HCT116 (cell line): ENCODE measurements at regions not wholly inside any gene's neighbourhood (a gene's known extent, or its start where the extent isn't known, plus 50 kb on each side); places are given as distances from the start of the nearest gene placed in this dataset.

Experiments
- ATF3 ChIP-seq: IDR thresholded peaks from 2 replicates; pipeline ENCODE4 v1.6.1; 2012
- CEBPB ChIP-seq: IDR thresholded peaks from 2 replicates; pipeline ENCODE4 v1.6.1; 2012; ENCODE audit warnings: low read depth
- CTCF ChIP-seq, 3 experiments: fragments of 200-600 bp in 1 of 3; sonication (generic) in 1 of 3; IDR thresholded peaks in 2 of 3; conservative IDR thresholded peaks in 1 of 3; 2 replicates each; pipeline ENCODE4 v1.5.1; 2012 to 2017; ENCODE audit warnings: low read depth in 2 of 3, low read length in 2 of 3, antibody characterized with exemption in 1 of 3, borderline replicate concordance in 1 of 3, control low read depth in 1 of 3, mild to moderate bottlenecking in 1 of 3, mixed read lengths in 1 of 3, mixed run types in 1 of 3, moderate library complexity in 1 of 3; ENCODE audit not compliant: insufficient read depth in 1 of 3
- EZH2 ChIP-seq: fragments of 200-600 bp; sonication (generic); IDR thresholded peaks from 2 replicates; pipeline ENCODE4 v1.6.1; 2017; ENCODE audit warnings: antibody characterized with exemption, mixed run types
- EZH2phosphoT487 ChIP-seq: fragments of 200-600 bp; IDR thresholded peaks from 2 replicates; pipeline ENCODE4 v1.6.1; 2018; ENCODE audit warnings: antibody characterized with exemption, borderline replicate concordance
- MAX ChIP-seq: IDR thresholded peaks from 2 replicates; pipeline ENCODE4 v1.6.1; 2012
- POLR2AphosphoS5 ChIP-seq: IDR thresholded peaks from 2 replicates; pipeline ENCODE4 v1.6.1; 2011; ENCODE audit warnings: mild to moderate bottlenecking, low read depth, low read length, moderate library complexity
- RAD21 ChIP-seq: IDR thresholded peaks from 2 replicates; pipeline ENCODE4 v1.6.1; 2012; ENCODE audit warnings: low read depth, mild to moderate bottlenecking
- SIN3A ChIP-seq: IDR thresholded peaks from 2 replicates; pipeline ENCODE4 v1.6.1; 2012; ENCODE audit warnings: low read depth
- YY1 ChIP-seq: IDR thresholded peaks from 2 replicates; pipeline ENCODE4 v1.6.1; 2011; ENCODE audit warnings: low read length, low read depth, moderate library complexity, mild to moderate bottlenecking; ENCODE audit not compliant: insufficient replicate concordance; ENCODE audit errors: extremely low read depth
- ZNF274 ChIP-seq: fragments of 200-500 bp; sonication (Bioruptor generic); IDR thresholded peaks from 2 replicates; pipeline ENCODE4 v1.6.1; 2014; ENCODE audit warnings: mild to moderate bottlenecking, low read depth, low read length, inconsistent platforms

GRCh38 chr12:130078852-130079251 is 83.4 kb upstream of the FZD10 start:
- TF ChIP-seq CTCF (IDR thresholded peaks at IDR 0.05 in 2 of 3, conservative IDR thresholded peaks at IDR 0.05 in 1 of 3; ENCODE audit: borderline replicate concordance in 1 of 3, insufficient read depth in 1 of 3, low read depth in 2 of 3, low read length in 2 of 3) (no peak), YY1 (no peak), POLR2AphosphoS5 (no peak), CEBPB (no peak), RAD21 (no peak), EZH2 (no peak), SIN3A (no peak), ATF3 (no peak), EZH2phosphoT487 (no peak), MAX (no peak), ZNF274 (no peak)
